ENCODE measurements at regions not wholly inside any gene's neighbourhood (a gene's known extent, or its start where the extent isn't known, plus 50 kb on each side); places are given as distances from the start of the nearest gene placed in this dataset.

- DNase-seq (no peak), ATAC-seq (ENCODE audit: low read depth) (no peak)
- Mint-ChIP-seq H3K36me3 (ENCODE audit: low read depth) (no peaks in the 10 kb centered on the region), H3K9me3 (peaks cover 11% of the 10 kb centered on the region), H3K4me3 (no peak overlapping the region), H3K27ac (no peak overlapping the region), H3K4me1 (no peaks in the 10 kb centered on the region), H3K27me3 (no peaks in the 10 kb centered on the region)
- TF ChIP-seq, protein P1, sequence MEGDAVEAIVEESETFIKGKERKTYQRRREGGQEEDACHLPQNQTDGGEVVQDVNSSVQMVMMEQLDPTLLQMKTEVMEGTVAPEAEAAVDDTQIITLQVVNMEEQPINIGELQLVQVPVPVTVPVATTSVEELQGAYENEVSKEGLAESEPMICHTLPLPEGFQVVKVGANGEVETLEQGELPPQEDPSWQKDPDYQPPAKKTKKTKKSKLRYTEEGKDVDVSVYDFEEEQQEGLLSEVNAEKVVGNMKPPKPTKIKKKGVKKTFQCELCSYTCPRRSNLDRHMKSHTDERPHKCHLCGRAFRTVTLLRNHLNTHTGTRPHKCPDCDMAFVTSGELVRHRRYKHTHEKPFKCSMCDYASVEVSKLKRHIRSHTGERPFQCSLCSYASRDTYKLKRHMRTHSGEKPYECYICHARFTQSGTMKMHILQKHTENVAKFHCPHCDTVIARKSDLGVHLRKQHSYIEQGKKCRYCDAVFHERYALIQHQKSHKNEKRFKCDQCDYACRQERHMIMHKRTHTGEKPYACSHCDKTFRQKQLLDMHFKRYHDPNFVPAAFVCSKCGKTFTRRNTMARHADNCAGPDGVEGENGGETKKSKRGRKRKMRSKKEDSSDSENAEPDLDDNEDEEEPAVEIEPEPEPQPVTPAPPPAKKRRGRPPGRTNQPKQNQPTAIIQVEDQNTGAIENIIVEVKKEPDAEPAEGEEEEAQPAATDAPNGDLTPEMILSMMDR (IDR thresholded peaks at IDR 0.05) = no peak
- ChIA-PET CTCF (no interaction called here), POLR2A (no interaction called here)
- intact Hi-C loops (cut with micrococcal nuclease) = no loop called here
Measured at GRCh38 chr18:30730915-30731314, 311.6 kb downstream of the DSC3 start.

DNA sequence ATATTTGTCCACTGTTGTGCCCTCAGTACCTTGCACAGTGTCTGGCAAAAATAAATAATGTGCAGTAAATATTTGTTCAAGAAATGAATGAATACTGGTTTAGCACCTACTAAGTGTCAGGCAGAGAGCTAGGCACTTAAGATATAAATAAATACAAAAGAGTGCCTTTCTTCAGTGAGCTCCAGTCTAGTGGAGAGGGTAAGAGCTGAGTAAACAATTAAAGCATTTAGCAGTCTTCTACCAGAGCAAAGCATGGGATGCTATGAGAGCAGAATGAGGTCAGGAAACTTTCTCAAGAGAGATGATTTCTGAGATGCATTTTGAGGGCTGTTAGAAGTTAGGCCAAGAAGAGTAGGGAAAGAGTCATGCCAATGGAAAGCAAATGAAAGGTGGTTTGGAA lies 314.7 kb downstream of the DSC3 start:
- H3K27ac Mint-ChIP-seq = no peak overlapping the region
- no peak for ATAC-seq (ENCODE audit: low read depth)

DNA sequence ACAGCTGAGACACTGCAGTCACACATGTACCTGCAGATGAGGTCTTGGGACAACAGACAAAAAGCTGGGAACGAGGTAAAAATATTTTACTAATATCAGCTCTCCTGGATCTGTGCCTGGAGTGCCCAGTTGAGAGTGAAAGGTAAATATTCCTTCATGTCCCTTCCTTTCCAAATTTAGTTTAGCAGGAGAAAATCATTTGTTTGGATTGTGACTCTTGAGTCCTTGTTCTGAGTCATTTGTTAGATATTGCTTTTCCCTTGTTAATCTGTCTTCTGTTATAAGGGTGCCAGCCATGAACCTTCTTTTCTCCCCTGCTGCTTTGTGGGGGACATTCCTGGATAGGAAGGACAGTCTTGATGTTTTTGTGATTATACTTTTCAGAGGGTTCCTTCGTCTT lies 329.2 kb downstream of the DSC3 start:
- Mint-ChIP-seq H3K27ac (no peak overlapping the region), H3K27me3 (no peaks in the 10 kb centered on the region), H3K4me1 (peaks cover 5% of the 10 kb centered on the region), H3K9me3 (peaks cover 5% of the 10 kb centered on the region), H3K4me3 (no peak overlapping the region), H3K36me3 (ENCODE audit: low read depth) (no peaks in the 10 kb centered on the region)
- intact Hi-C loops (cut with micrococcal nuclease) = no loop called here
- ChIA-PET CTCF (no interaction called here), POLR2A (no interaction called here)
- ATAC-seq (ENCODE audit: low read depth) (no peak), DNase-seq (no peak)
- TF ChIP-seq, protein P1 (IDR thresholded peaks at IDR 0.05) = no peak

More for the DNA sequence above, 314.7 kb downstream of the DSC3 start:
- no peaks in the 10 kb centered on the region for H3K4me1 Mint-ChIP-seq
- CTCF ChIA-PET = no interaction called here
- DNase-seq = no peak
- H3K27me3 Mint-ChIP-seq = no peaks in the 10 kb centered on the region
- peaks cover 7% of the 10 kb centered on the region for H3K9me3 Mint-ChIP-seq
- intact Hi-C loops (cut with micrococcal nuclease) = no loop called here
- POLR2A ChIA-PET = no interaction called here
- H3K36me3 Mint-ChIP-seq (ENCODE audit: low read depth) = no peaks in the 10 kb centered on the region
- no peak overlapping the region for H3K4me3 Mint-ChIP-seq
- TF ChIP-seq, protein P1 (IDR thresholded peaks at IDR 0.05) = no peak

DNA sequence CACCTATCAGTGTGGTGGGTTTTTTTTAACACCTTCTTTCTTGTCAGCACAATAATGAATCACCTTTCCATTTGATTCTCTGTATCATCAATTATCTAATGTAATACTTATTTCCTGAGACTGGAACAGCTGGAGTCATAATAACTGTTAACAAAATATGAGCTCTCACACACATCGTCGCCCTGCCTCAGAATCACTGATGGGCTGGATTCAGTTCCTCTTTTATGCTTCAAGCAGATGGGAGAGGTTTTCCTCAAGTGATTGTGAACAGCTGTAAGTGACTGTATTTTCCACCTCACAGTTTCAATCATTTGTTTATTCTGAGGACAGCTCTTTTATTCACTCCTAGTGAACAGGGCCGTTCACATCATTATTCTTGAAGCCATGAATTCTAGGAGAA lies 330.2 kb downstream of the DSC3 start:
- DNase-seq (no peak), ATAC-seq (ENCODE audit: low read depth) (peak; percentile 34)
- intact Hi-C loops (cut with micrococcal nuclease) = no loop called here
- Mint-ChIP-seq H3K4me1 (peaks cover 5% of the 10 kb centered on the region), H3K9me3 (peaks cover 5% of the 10 kb centered on the region), H3K27me3 (no peaks in the 10 kb centered on the region), H3K27ac (no peak overlapping the region), H3K4me3 (no peak overlapping the region), H3K36me3 (ENCODE audit: low read depth) (no peaks in the 10 kb centered on the region)
- ChIA-PET CTCF (no interaction called here), POLR2A (no interaction called here)
- TF ChIP-seq, protein P1 (IDR thresholded peaks at IDR 0.05) = no peak

GRCh38 chr18:30709595-30709994 lies 332.9 kb downstream of the DSC3 start:
- DNase-seq (no peak), ATAC-seq (ENCODE audit: low read depth) (no peak)
- no peaks in the 10 kb centered on the region for H3K27me3 Mint-ChIP-seq
- H3K4me3 Mint-ChIP-seq = no peak overlapping the region
- ChIA-PET CTCF (no interaction called here), POLR2A (no interaction called here)
- H3K27ac Mint-ChIP-seq = no peak overlapping the region
- H3K36me3 Mint-ChIP-seq (ENCODE audit: low read depth) = no peaks in the 10 kb centered on the region
- no peaks in the 10 kb centered on the region for H3K9me3 Mint-ChIP-seq
- intact Hi-C loops (cut with micrococcal nuclease) = no loop called here
- H3K4me1 Mint-ChIP-seq = peaks cover 5% of the 10 kb centered on the region
- TF ChIP-seq, protein P1 (IDR thresholded peaks at IDR 0.05) = no peak
